SK-N-MC (cell line): ENCODE measurements at regions not wholly inside any gene's neighbourhood (a gene's known extent, or its start where the extent isn't known, plus 50 kb on each side); places are given as distances from the start of the nearest gene placed in this dataset.
"Not testable (repeated sequence)": the region's sequence is repeated elsewhere in the genome, so short reads cannot be mapped to it uniquely, and the experiment has no call there.

Experiments
- DNase-seq: peaks from one replicate; pipeline ENCODE4 v3.0.0-alpha.2; 2011; ENCODE audit warnings: low read depth, low spot score
- H3K27ac ChIP-seq: fragments of 200-600 bp; sonication (generic); 2 replicates; pipeline ENCODE4 v1.5.1; 2016; ENCODE audit warnings: mixed run types
- H3K36me3 ChIP-seq: fragments of 200-600 bp; sonication (generic); 2 replicates; pipeline ENCODE4 v1.6.1; 2017; ENCODE audit warnings: antibody characterized with exemption, low read length, mixed read lengths; ENCODE audit not compliant: insufficient read depth
- H3K4me3 ChIP-seq: fragments of 200-600 bp; sonication (generic); 2 replicates; pipeline ENCODE4 v1.5.1; 2016
- H3K9ac ChIP-seq: fragments of 200-600 bp; sonication (generic); 2 replicates; pipeline ENCODE4 v1.8.0; 2017; ENCODE audit warnings: mixed run types, mixed read lengths; ENCODE audit not compliant: insufficient read length
- H3K9me3 ChIP-seq: fragments of 200-600 bp; sonication (generic); 2 replicates; pipeline ENCODE4 v1.6.1; 2017; ENCODE audit warnings: low read depth, mild to moderate bottlenecking, antibody characterized with exemption, low read length, moderate library complexity, mixed read lengths
- EZH2 ChIP-seq: fragments of 200-600 bp; sonication (generic); IDR thresholded peaks from one replicate; pipeline ENCODE4 v1.6.1; 2017; ENCODE audit warnings: antibody characterized with exemption
- FOXP2 ChIP-seq: optimal IDR thresholded peaks from 2 replicates; pipeline ENCODE3; 2011; ENCODE audit warnings: mild to moderate bottlenecking, moderate library complexity; ENCODE audit not compliant: insufficient read depth; ENCODE audit errors: extremely low read length, control extremely low read depth
- POLR2AphosphoS5 ChIP-seq: IDR thresholded peaks from 2 replicates; pipeline ENCODE4 v1.6.1; 2012; ENCODE audit warnings: mild to moderate bottlenecking, low read depth, low read length, borderline replicate concordance

DNA sequence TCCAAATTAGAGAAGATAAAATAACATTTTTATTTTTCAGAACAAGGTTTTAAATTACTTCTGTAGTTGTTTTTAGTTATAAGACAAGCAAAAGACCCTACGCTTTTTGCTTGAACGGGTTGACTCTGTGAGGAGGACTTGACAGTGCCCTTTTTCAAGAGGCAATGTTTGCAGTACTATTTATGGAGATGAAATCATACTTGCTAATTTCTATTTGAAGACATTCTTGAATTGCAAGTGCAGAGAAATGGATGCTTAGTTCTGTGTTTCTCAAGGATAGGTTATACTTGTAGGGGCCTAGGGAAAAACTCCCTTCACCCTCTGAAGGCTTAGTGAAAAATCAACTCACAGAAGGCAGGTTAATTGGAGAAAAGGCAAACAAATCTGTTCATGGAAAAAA lies 1229.5 kb downstream of the REEP3 start:
- Histone ChIP-seq H3K36me3 (no peaks in the 10 kb centered on the region), H3K9me3 (no peaks in the 10 kb centered on the region), H3K9ac (no peak overlapping the region), H3K27ac (no peak overlapping the region), H3K4me3 (no peak overlapping the region)
- TF ChIP-seq EZH2 (no peak), FOXP2 (no peak), POLR2AphosphoS5 (no peak)
- no peak for DNase-seq

DNA sequence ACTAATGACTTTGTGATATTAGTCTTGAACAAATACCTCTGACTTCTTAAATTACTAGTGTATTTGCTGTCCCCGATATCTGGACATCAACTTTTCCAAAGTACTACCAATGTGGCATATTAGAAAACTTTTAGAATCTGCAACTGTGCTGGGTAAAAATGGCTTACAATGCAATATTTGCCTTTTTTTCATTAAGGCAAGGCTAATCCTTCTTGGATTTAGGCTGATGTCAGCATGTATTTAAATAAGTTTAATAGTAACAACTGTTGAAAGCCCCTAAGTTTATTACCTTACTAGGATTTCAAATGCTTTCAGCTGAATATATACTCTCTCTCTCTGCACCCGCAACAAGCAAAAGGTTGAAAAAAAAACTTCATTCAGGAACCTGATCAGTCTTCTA lies 1232.3 kb downstream of the REEP3 start:
- Histone ChIP-seq H3K4me3 (no peak overlapping the region), H3K27ac (no peak overlapping the region), H3K9ac (no peak overlapping the region), H3K9me3 (no peaks in the 10 kb centered on the region), H3K36me3 (no peaks in the 10 kb centered on the region)
- no peak for DNase-seq
- TF ChIP-seq POLR2AphosphoS5 (no peak), FOXP2 (no peak), EZH2 (no peak)

DNA sequence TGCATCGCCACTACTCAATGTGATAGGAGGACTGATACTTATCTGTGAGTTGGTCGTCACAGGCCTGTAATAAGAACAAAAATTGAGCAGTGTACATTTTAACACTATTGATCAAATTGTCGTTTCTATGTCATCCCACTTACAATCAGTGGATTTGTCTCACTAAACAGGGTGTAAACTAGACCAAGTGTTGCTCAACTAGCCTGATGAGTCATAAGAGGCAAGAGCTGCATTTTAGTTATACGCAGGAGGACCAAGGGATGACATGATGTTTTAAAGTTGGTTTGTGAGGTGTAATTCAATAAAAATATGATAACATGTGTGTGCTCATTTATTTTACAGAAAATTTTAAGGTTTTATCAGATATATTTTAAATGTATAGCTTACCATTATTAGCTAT lies 1239.2 kb downstream of the REEP3 start:
- Histone ChIP-seq H3K36me3 (no peaks in the 10 kb centered on the region), H3K27ac (no peak overlapping the region), H3K9ac (no peak overlapping the region), H3K4me3 (no peak overlapping the region), H3K9me3 (no peaks in the 10 kb centered on the region)
- no peak for DNase-seq
- TF ChIP-seq POLR2AphosphoS5 (no peak), FOXP2 (no peak), EZH2 (no peak)

GRCh38 chr10:64762861-64763260 lies 1241.7 kb downstream of the REEP3 start:
- H3K36me3 ChIP-seq = no peaks in the 10 kb centered on the region
- no peaks in the 10 kb centered on the region for H3K9me3 ChIP-seq
- H3K4me3 ChIP-seq = no peak overlapping the region
- no peak overlapping the region for H3K9ac ChIP-seq
- TF ChIP-seq FOXP2 = no peak
- no peak for TF ChIP-seq EZH2
- TF ChIP-seq POLR2AphosphoS5 = no peak
- H3K27ac ChIP-seq = no peak overlapping the region
- no peak for DNase-seq

GRCh38 chr10:64765498-64765897 lies 1244.3 kb downstream of the REEP3 start:
- DNase-seq = no peak
- H3K9ac ChIP-seq = no peak overlapping the region
- no peaks in the 10 kb centered on the region for H3K36me3 ChIP-seq
- H3K9me3 ChIP-seq = no peaks in the 10 kb centered on the region
- no peak for TF ChIP-seq POLR2AphosphoS5
- TF ChIP-seq FOXP2 = no peak
- no peak for TF ChIP-seq EZH2
- H3K4me3 ChIP-seq = no peak overlapping the region
- no peak overlapping the region for H3K27ac ChIP-seq

GRCh38 chr10:64771253-64772050 lies 1250.3 kb downstream of the REEP3 start:
- TF ChIP-seq POLR2AphosphoS5 = no peak
- TF ChIP-seq EZH2 = no peak
- TF ChIP-seq FOXP2 = no peak
- Histone ChIP-seq H3K9ac (no peak overlapping the region), H3K9me3 (no peaks in the 10 kb centered on the region), H3K4me3 (no peak overlapping the region), H3K36me3 (no peaks in the 10 kb centered on the region), H3K27ac (no peak overlapping the region)
- DNase-seq = no peak

- TF ChIP-seq FOXP2 = no peak
- no peak for TF ChIP-seq EZH2
- no peak for TF ChIP-seq POLR2AphosphoS5
- Histone ChIP-seq H3K27ac (no peak overlapping the region), H3K9ac (no peak overlapping the region), H3K4me3 (no peak overlapping the region), H3K9me3 (no peaks in the 10 kb centered on the region), H3K36me3 (no peaks in the 10 kb centered on the region)
- DNase-seq = no peak
These were observed 1252.2 kb downstream of the REEP3 start for GRCh38 chr10:64773357-64773756.

DNA sequence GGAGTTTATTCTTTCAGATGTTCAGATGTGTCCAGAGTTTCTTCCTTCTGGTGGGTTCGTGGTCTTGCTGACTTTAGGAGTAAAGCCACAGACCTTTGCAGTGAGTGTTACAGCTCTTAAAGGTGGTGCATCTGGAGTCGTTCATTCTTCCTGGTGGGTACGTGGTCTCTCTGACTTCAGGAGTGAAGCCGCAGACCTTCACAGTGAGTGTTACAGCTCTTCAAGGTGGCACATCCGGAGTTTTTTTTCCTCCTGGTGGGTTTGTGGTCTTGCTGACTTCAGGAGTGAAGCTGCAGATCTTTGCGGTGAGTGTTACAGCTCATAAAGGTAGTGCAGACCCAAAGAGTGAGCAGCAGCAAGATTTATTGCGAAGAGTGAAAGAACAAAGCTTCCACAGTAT lies 1263.2 kb downstream of the REEP3 start:
- not testable (repeated sequence) for H3K9ac ChIP-seq, H3K27ac ChIP-seq, H3K9me3 ChIP-seq, DNase-seq, H3K36me3 ChIP-seq, H3K4me3 ChIP-seq

GRCh38 chr10:64785816-64786215 lies 1264.6 kb downstream of the REEP3 start:
- Histone ChIP-seq H3K36me3 (no peaks in the 10 kb centered on the region), H3K27ac (no peak overlapping the region), H3K4me3 (no peak overlapping the region), H3K9me3 (no peaks in the 10 kb centered on the region), H3K9ac (no peak overlapping the region)
- no peak for TF ChIP-seq FOXP2
- no peak for TF ChIP-seq EZH2
- no peak for TF ChIP-seq POLR2AphosphoS5
- DNase-seq = no peak
